NB4 (cell line): ENCODE measurements at regions not wholly inside any gene's neighbourhood (a gene's known extent, or its start where the extent isn't known, plus 50 kb on each side); places are given as distances from the start of the nearest gene placed in this dataset.

Source experiments
- DNase-seq: peaks from one replicate; pipeline ENCODE4 v3.0.0; 2010; ENCODE audit warnings: low read depth
- H3K4me3 ChIP-seq: one replicate; pipeline ENCODE4 v1.5.1; 2011; ENCODE audit warnings: mild to moderate bottlenecking, low read depth, low read length, moderate library complexity
- CTCF ChIP-seq: IDR thresholded peaks from one replicate; pipeline ENCODE4 v1.5.1; 2012; ENCODE audit warnings: low read depth, low read length
- MYC ChIP-seq: IDR thresholded peaks from 2 replicates; pipeline ENCODE4 v1.6.1; 2011; ENCODE audit warnings: low read depth, low read length
- POLR2A ChIP-seq: IDR thresholded peaks from 2 replicates; pipeline ENCODE4 v1.6.1; 2011; ENCODE audit warnings: mild to moderate bottlenecking; ENCODE audit not compliant: insufficient read length; ENCODE audit errors: extremely low read depth
- TF ChIP-seq, protein P1 (sequence below): IDR thresholded peaks from 2 replicates; pipeline ENCODE4 v1.6.1; 2011; ENCODE audit warnings: low read depth, low read length

GRCh38 chr2:149920389-149920788 lies 332.8 kb upstream of the MMADHC start:
- DNase-seq: no peak
- no peak overlapping the region for H3K4me3 ChIP-seq
- TF ChIP-seq POLR2A: no peak
- TF ChIP-seq MYC: no peak

GRCh38 chr2:149915151-149915550 lies 327.6 kb upstream of the MMADHC start:
- TF ChIP-seq MYC (no peak), CTCF (no peak), POLR2A (no peak)
- TF ChIP-seq, protein P1, sequence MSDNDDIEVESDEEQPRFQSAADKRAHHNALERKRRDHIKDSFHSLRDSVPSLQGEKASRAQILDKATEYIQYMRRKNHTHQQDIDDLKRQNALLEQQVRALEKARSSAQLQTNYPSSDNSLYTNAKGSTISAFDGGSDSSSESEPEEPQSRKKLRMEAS: no peak
- no peak for DNase-seq
- no peak overlapping the region for H3K4me3 ChIP-seq

DNA sequence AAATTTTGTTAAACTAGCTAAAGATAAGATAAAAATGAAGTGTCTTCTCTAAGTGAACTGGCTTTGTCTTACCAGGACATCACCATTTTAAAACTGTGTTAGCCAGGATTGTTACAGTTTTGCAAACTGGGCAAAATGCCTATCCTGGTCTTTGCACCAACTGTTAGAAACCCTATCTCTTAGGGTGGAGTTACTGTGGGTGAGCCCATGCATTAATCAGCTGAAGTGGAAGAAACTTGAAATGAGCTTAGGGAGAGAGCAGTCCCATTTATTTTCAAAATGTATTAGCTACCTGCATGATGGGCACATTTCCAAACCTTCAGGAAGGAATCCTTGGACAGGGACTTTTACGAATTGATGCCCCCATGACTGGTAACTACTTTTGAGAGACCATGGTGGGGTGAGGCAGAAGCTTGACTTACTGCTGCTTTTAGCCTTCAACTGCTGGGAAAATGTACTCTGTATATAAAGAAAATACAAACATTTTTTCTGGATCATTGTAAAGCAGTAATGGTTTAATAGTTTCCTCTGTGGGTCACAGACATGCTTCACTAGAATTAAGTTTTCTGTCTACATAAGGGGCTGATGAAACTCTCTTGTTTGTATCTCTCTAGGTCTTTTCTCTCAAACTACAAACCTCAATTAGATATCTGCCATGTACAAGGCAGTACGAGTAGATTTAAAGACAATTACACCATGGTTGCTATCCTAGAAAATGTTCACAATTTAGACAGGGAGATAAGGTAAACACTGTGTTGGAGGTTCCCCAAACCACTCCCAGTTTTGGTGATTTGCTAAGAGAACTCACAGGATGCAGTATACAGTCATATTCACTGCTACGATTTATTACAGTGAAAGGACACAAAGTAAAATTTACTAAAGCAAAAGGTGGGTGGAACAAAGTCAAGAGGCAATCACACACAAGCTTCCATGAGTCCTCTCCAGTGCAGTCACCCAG lies 321.4 kb upstream of the MMADHC start:
- H3K4me3 ChIP-seq: no peak overlapping the region
- no peak for DNase-seq
- no peak for TF ChIP-seq CTCF
- TF ChIP-seq, protein P1: no peak
- TF ChIP-seq POLR2A: no peak
- no peak for TF ChIP-seq MYC

DNA sequence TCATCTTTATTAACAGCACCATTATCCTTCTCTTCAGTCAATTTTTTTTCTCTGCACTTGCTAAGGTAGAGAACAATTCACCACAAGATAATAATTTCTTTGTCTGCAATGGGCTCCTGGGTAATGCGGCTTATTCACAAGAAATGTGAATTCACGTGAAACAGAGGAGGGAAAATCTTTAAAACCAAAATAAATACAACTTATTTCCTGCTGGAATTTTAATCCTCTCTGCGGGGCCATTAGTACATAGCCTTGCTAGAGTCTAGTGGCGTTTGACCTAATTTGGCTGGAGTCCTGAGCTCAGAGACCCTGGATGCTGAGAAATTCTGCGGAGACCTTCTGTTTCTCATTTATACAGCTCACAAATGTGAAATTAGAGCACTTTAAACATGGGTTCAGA lies 319.3 kb upstream of the MMADHC start:
- no peak for DNase-seq
- no peak for TF ChIP-seq POLR2A
- TF ChIP-seq, protein P1: no peak
- no peak for TF ChIP-seq CTCF
- TF ChIP-seq MYC: no peak
- no peak overlapping the region for H3K4me3 ChIP-seq

DNA sequence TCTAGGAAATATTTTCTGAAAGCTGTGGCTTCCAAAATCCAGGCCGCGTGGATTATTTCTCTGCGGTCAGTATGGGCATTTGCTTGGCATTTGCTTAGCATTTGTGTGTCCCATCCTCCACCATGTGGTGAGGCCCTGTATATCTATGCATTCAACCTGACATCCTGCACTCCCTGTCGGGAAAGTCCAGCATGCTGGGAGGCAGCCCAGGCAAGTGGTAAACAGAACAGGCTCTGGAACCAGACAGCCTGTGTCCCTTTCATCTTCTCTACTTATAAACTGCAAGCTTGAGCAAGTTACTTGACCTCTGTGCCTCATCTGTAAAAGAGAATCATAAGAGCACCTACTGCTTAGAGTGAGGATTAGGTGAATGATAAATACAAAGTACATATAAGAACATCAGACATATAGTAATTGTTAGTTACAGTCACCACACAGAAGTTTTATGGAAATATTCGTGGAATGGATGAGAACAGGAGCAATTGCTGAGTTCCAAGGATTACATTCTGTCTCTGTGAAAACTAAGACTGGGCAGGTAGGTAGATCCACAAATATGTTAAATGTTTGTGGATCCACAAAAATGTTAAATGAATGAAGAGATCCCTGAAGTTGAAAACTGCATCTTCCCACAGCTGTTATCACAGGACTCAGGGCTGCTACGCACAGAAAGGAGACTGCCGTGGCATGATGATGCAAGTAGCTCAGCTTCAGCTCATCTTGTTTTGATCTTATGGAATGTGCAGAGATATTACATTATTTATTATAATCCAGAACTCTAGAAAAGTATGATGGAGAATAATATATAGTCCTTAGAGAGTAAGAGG lies 317.0 kb upstream of the MMADHC start:
- H3K4me3 ChIP-seq: no peak overlapping the region
- no peak for TF ChIP-seq POLR2A
- TF ChIP-seq, protein P1: no peak
- no peak for TF ChIP-seq CTCF
- no peak for TF ChIP-seq MYC
- DNase-seq: no peak

GRCh38 chr2:149903626-149904025 lies 316.1 kb upstream of the MMADHC start:
- TF ChIP-seq, protein P1: no peak
- no peak for TF ChIP-seq MYC
- no peak for TF ChIP-seq POLR2A
- TF ChIP-seq CTCF: no peak
- no peak for DNase-seq
- no peak overlapping the region for H3K4me3 ChIP-seq
